Smooth muscle cell (in vitro differentiated cells): ENCODE measurements at regions not wholly inside any gene's neighbourhood (a gene's known extent, or its start where the extent isn't known, plus 50 kb on each side); places are given as distances from the start of the nearest gene placed in this dataset.

ENCODE experiments used
- DNase-seq: peaks from one replicate; lab custom pipeline; 2025; ENCODE audit not compliant: unreplicated experiment; lab: John Stamatoyannopoulos, UW
- H2AFZ ChIP-seq: fragments of 200-600 bp; sonication (generic); 2 replicates; pipeline ENCODE4 v1.6.0; 2016; ENCODE audit warnings: antibody characterized with exemption, low read depth, mild to moderate bottlenecking
- H3F3A ChIP-seq: fragments of 200-600 bp; sonication (generic); 2 replicates; pipeline ENCODE4 v1.6.0; 2017; ENCODE audit warnings: antibody characterized with exemption, low read depth
- H3K27ac ChIP-seq: fragments of 200-600 bp; sonication (generic); 2 replicates; pipeline ENCODE4 v1.5.1; 2016; ENCODE audit warnings: low read depth, mild to moderate bottlenecking
- H3K27me3 ChIP-seq: fragments of 200-600 bp; sonication (generic); 2 replicates; pipeline ENCODE4 v1.6.1; 2016; ENCODE audit warnings: low read depth, mild to moderate bottlenecking
- H3K36me3 ChIP-seq: fragments of 200-600 bp; sonication (generic); 2 replicates; pipeline ENCODE4 v1.5.1; 2016; ENCODE audit warnings: low read depth
- H3K4me1 ChIP-seq: fragments of 200-600 bp; sonication (generic); 2 replicates; pipeline ENCODE4 v1.5.1; 2016; ENCODE audit warnings: low read depth
- H3K4me2 ChIP-seq: fragments of 200-600 bp; sonication (generic); 2 replicates; pipeline ENCODE4 v1.6.0; 2016; ENCODE audit warnings: mild to moderate bottlenecking
- H3K4me3 ChIP-seq: fragments of 200-600 bp; sonication (generic); 2 replicates; pipeline ENCODE4 v1.5.1; 2016; ENCODE audit warnings: mild to moderate bottlenecking
- H3K79me2 ChIP-seq: fragments of 200-600 bp; sonication (generic); 2 replicates; pipeline ENCODE4 v1.6.0; 2016; ENCODE audit warnings: low read depth, mild to moderate bottlenecking
- H3K9ac ChIP-seq: fragments of 200-600 bp; sonication (generic); 2 replicates; pipeline ENCODE4 v1.6.0; 2016; ENCODE audit warnings: low read depth
- H3K9me3 ChIP-seq: fragments of 200-600 bp; sonication (generic); replicated peaks from 2 replicates; pipeline ENCODE4 v1.5.1; 2016; ENCODE audit warnings: low read depth
- H4K20me1 ChIP-seq: fragments of 200-600 bp; sonication (generic); 2 replicates; pipeline ENCODE4 v1.6.0; 2016; ENCODE audit warnings: low read depth
- CTCF ChIP-seq: fragments of 200-600 bp; sonication (generic); IDR thresholded peaks from 2 replicates; pipeline ENCODE4 v1.5.1; 2017; ENCODE audit warnings: borderline replicate concordance, mild to moderate bottlenecking, antibody characterized with exemption; ENCODE audit not compliant: insufficient read depth, poor library complexity, severe bottlenecking
- WGBS: methylation state at CpG from one replicate; pipeline ENCODE4 v1.1.7; 2016; ENCODE audit warnings: low lambda C conversion rate; 5-methylcytosine and 5-hydroxymethylcytosine counted together

GRCh38 chr5:60092671-60093422 is 199.3 kb upstream of the PDE4D start:
- no peaks in the 10 kb centered on the region for H3F3A ChIP-seq
- no peak for DNase-seq
- no peak overlapping the region for H3K9ac ChIP-seq
- no peaks in the 10 kb centered on the region for H3K36me3 ChIP-seq
- WGBS = 76% methylated on average over 6 of the region's 6 CpGs
- no peak for TF ChIP-seq CTCF
- no peaks in the 10 kb centered on the region for H3K4me1 ChIP-seq
- H3K27ac ChIP-seq = no peak overlapping the region
- no peak overlapping the region for H3K4me2 ChIP-seq
- H3K27me3 ChIP-seq = no peaks in the 10 kb centered on the region
- H3K4me3 ChIP-seq = no peak overlapping the region
- no peak overlapping the region for H2AFZ ChIP-seq
- H3K79me2 ChIP-seq = no peaks in the 10 kb centered on the region
- no peaks in the 10 kb centered on the region for H4K20me1 ChIP-seq
- no peaks in the 10 kb centered on the region for H3K9me3 ChIP-seq

DNA sequence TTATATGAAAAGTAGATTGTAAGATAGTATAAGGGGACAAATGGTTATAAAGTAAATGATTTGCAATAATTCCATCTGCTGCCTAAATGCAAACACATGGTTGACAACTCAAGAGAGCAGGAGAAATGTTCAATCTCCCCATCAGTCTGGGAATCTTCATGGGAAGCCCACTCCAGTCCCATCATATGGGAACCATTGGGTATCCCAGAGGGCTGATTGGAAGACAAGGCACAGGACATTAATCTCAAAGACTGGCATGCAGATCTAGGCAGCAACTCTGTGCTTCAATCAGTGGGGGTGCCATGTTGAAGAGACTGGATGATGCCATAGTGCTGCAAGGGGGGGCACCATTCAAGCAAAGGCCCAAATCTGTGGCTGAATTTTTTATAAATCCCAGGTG is 193.1 kb upstream of the PDE4D start:
- Histone ChIP-seq H3F3A (no peaks in the 10 kb centered on the region), H3K4me3 (no peak overlapping the region), H3K9ac (no peak overlapping the region), H3K27ac (no peak overlapping the region), H3K4me1 (no peaks in the 10 kb centered on the region), H4K20me1 (no peaks in the 10 kb centered on the region), H3K27me3 (no peaks in the 10 kb centered on the region), H3K9me3 (no peaks in the 10 kb centered on the region), H3K79me2 (no peaks in the 10 kb centered on the region), H3K4me2 (no peak overlapping the region), H3K36me3 (no peaks in the 10 kb centered on the region), H2AFZ (no peak overlapping the region)
- no peak for TF ChIP-seq CTCF
- DNase-seq = no peak

DNA sequence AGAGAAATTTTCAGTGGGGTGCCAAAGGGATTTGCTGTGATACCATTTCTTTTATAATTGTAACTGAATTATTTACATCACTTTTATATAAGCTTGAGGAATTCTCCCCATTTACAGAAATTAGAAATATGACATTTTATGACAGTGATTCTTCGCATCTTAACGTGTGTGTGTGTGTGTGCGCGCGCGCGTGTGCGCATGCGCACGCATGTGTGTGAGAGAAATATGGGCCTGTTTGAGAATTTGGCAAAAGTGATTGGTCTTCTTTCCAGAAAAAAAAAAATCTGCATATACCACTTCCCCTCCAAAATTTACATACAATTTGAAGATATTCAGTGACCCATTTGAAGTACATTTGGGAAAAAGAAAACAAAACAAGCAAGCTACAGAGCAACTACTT is 190.7 kb upstream of the PDE4D start:
- no peaks in the 10 kb centered on the region for H3K4me1 ChIP-seq
- no peaks in the 10 kb centered on the region for H3K79me2 ChIP-seq
- no peak for DNase-seq
- no peaks in the 10 kb centered on the region for H4K20me1 ChIP-seq
- no peaks in the 10 kb centered on the region for H3K27me3 ChIP-seq
- no peak overlapping the region for H3K9ac ChIP-seq
- H3K4me2 ChIP-seq = no peak overlapping the region
- H2AFZ ChIP-seq = no peak overlapping the region
- no peak for TF ChIP-seq CTCF
- no peaks in the 10 kb centered on the region for H3K36me3 ChIP-seq
- WGBS = 97% methylated on average over 10 of the region's 10 CpGs
- no peak overlapping the region for H3K4me3 ChIP-seq
- no peaks in the 10 kb centered on the region for H3K9me3 ChIP-seq
- H3K27ac ChIP-seq = no peak overlapping the region
- no peaks in the 10 kb centered on the region for H3F3A ChIP-seq

- Histone ChIP-seq H3K4me2 (no peak overlapping the region), H3K27ac (no peak overlapping the region), H3F3A (no peaks in the 10 kb centered on the region), H2AFZ (no peak overlapping the region), H3K9ac (no peak overlapping the region), H3K79me2 (no peaks in the 10 kb centered on the region), H3K36me3 (no peaks in the 10 kb centered on the region), H4K20me1 (no peaks in the 10 kb centered on the region), H3K4me1 (no peaks in the 10 kb centered on the region), H3K9me3 (no peaks in the 10 kb centered on the region), H3K27me3 (no peaks in the 10 kb centered on the region), H3K4me3 (no peak overlapping the region)
- no peak for DNase-seq
- WGBS = 67% methylated on average over 2 of the region's 2 CpGs
- TF ChIP-seq CTCF = no peak
These were observed 183.8 kb upstream of the PDE4D start for GRCh38 chr5:60077292-60077691.
